MM.1S (cell line): ENCODE measurements at regions not wholly inside any gene's neighbourhood (a gene's known extent, or its start where the extent isn't known, plus 50 kb on each side); places are given as distances from the start of the nearest gene placed in this dataset.

Experiments
- DNase-seq: peaks from one replicate; pipeline ENCODE4 v3.0.0-alpha.2; 2015
- H2AFZ ChIP-seq: fragments of 300-600 bp; sonication (generic); 2 replicates; pipeline ENCODE4 v1.6.0; 2016; ENCODE audit warnings: antibody characterized with exemption, low read length
- H3F3A ChIP-seq: fragments of 300-600 bp; sonication (generic); 2 replicates; pipeline ENCODE4 v1.6.1; 2016; ENCODE audit warnings: mild to moderate bottlenecking, antibody characterized with exemption, low read length, moderate library complexity, mixed read lengths; ENCODE audit not compliant: insufficient read depth
- H3K27ac ChIP-seq: fragments of 300-600 bp; sonication (generic); 2 replicates; pipeline ENCODE4 v1.5.1; 2016; ENCODE audit warnings: mild to moderate bottlenecking, low read length
- H3K27me3 ChIP-seq: fragments of 300-600 bp; sonication (generic); replicated peaks from 2 replicates; pipeline ENCODE4 v1.6.0; 2016; ENCODE audit warnings: low read length; ENCODE audit not compliant: insufficient read depth
- H3K36me3 ChIP-seq: fragments of 300-600 bp; sonication (generic); replicated peaks from 2 replicates; pipeline ENCODE4 v1.6.1; 2016; ENCODE audit warnings: mild to moderate bottlenecking, low read length, mixed read lengths; ENCODE audit not compliant: insufficient read depth
- H3K4me1 ChIP-seq: fragments of 300-600 bp; sonication (generic); 2 replicates; pipeline ENCODE4 v1.6.1; 2016; ENCODE audit warnings: low read length, mixed read lengths
- H3K4me2 ChIP-seq: fragments of 300-600 bp; sonication (generic); 2 replicates; pipeline ENCODE4 v1.6.0; 2016; ENCODE audit warnings: low read depth, low read length
- H3K4me3 ChIP-seq: fragments of 300-600 bp; sonication (generic); 2 replicates; pipeline ENCODE4 v1.5.1; 2016; ENCODE audit warnings: low read length, mixed read lengths
- H3K79me2 ChIP-seq: fragments of 300-600 bp; sonication (generic); 2 replicates; pipeline ENCODE4 v1.6.1; 2016; ENCODE audit warnings: mixed run types, low read length, mixed read lengths
- H3K9ac ChIP-seq: fragments of 300-600 bp; sonication (generic); 2 replicates; pipeline ENCODE4 v1.6.1; 2016; ENCODE audit warnings: low read length, mixed read lengths
- H3K9me2 ChIP-seq: fragments of 300-600 bp; sonication (generic); replicated peaks from 2 replicates; pipeline ENCODE4 v1.6.1; 2016; ENCODE audit warnings: mild to moderate bottlenecking, low read length, mixed read lengths; ENCODE audit not compliant: insufficient read depth
- H3K9me3 ChIP-seq: fragments of 300-600 bp; sonication (generic); replicated peaks from 2 replicates; pipeline ENCODE4 v1.6.1; 2016; ENCODE audit warnings: mild to moderate bottlenecking, low read length, mixed read lengths; ENCODE audit not compliant: insufficient read depth
- H4K20me1 ChIP-seq: fragments of 300-600 bp; sonication (generic); 2 replicates; pipeline ENCODE4 v1.6.1; 2016; ENCODE audit warnings: mild to moderate bottlenecking, low read length, moderate library complexity, mixed read lengths; ENCODE audit not compliant: insufficient read depth
- CTCF ChIP-seq: fragments of 300-600 bp; sonication (generic); IDR thresholded peaks from 2 replicates; pipeline ENCODE4 v1.5.1; 2016; ENCODE audit warnings: antibody characterized with exemption, low read length, mixed read lengths
- EZH2 ChIP-seq: fragments of 300-600 bp; sonication (generic); optimal IDR thresholded peaks from 2 replicates; pipeline ENCODE3; 2017; ENCODE audit warnings: low read depth, mild to moderate bottlenecking, antibody characterized with exemption, low read length, mixed read lengths
- EZH2phosphoT487 ChIP-seq: fragments of 300-600 bp; sonication (generic); IDR thresholded peaks from 2 replicates; pipeline ENCODE4 v1.6.1; 2018; ENCODE audit warnings: antibody characterized with exemption, low read length

- Histone ChIP-seq H3F3A (no peaks in the 10 kb centered on the region), H3K9me2 (no peaks in the 10 kb centered on the region), H3K27ac (no peak overlapping the region), H3K27me3 (no peaks in the 10 kb centered on the region), H3K4me3 (no peak overlapping the region), H3K4me2 (no peak overlapping the region), H3K4me1 (no peaks in the 10 kb centered on the region), H3K36me3 (no peaks in the 10 kb centered on the region), H4K20me1 (no peaks in the 10 kb centered on the region), H2AFZ (no peak overlapping the region), H3K79me2 (no peaks in the 10 kb centered on the region), H3K9ac (no peak overlapping the region), H3K9me3 (no peaks in the 10 kb centered on the region)
- TF ChIP-seq CTCF (no peak), EZH2 (no peak), EZH2phosphoT487 (no peak)
- no peak for DNase-seq
These were observed 459.8 kb downstream of the BCAT1 start for GRCh38 chr12:24488906-24489619.

GRCh38 chr12:24488091-24488596, 460.8 kb downstream of the BCAT1 start:
- no peak for DNase-seq
- H3K79me2 ChIP-seq, result no peaks in the 10 kb centered on the region
- H3K9me3 ChIP-seq, result no peaks in the 10 kb centered on the region
- H3K4me1 ChIP-seq, result no peaks in the 10 kb centered on the region
- H4K20me1 ChIP-seq, result no peaks in the 10 kb centered on the region
- no peaks in the 10 kb centered on the region for H3K27me3 ChIP-seq
- no peak overlapping the region for H3K9ac ChIP-seq
- no peak overlapping the region for H2AFZ ChIP-seq
- H3F3A ChIP-seq, result no peaks in the 10 kb centered on the region
- no peak overlapping the region for H3K4me3 ChIP-seq
- TF ChIP-seq EZH2phosphoT487, result no peak
- no peak for TF ChIP-seq CTCF
- TF ChIP-seq EZH2, result no peak
- H3K36me3 ChIP-seq, result no peaks in the 10 kb centered on the region
- H3K27ac ChIP-seq, result no peak overlapping the region
- no peak overlapping the region for H3K4me2 ChIP-seq
- no peaks in the 10 kb centered on the region for H3K9me2 ChIP-seq

GRCh38 chr12:24487606-24488005, 461.3 kb downstream of the BCAT1 start:
- no peaks in the 10 kb centered on the region for H3K36me3 ChIP-seq
- H3K4me1 ChIP-seq, result no peaks in the 10 kb centered on the region
- no peaks in the 10 kb centered on the region for H3K27me3 ChIP-seq
- H3K9ac ChIP-seq, result no peak overlapping the region
- no peaks in the 10 kb centered on the region for H3K9me2 ChIP-seq
- no peak overlapping the region for H3K27ac ChIP-seq
- no peaks in the 10 kb centered on the region for H4K20me1 ChIP-seq
- no peak for DNase-seq
- H3K4me2 ChIP-seq, result no peak overlapping the region
- no peak overlapping the region for H2AFZ ChIP-seq
- no peaks in the 10 kb centered on the region for H3K79me2 ChIP-seq
- TF ChIP-seq EZH2 (no peak), CTCF (no peak), EZH2phosphoT487 (no peak)
- no peaks in the 10 kb centered on the region for H3K9me3 ChIP-seq
- H3K4me3 ChIP-seq, result no peak overlapping the region
- no peaks in the 10 kb centered on the region for H3F3A ChIP-seq
